ENCODE measurements at regions not wholly inside any gene's neighbourhood (a gene's known extent, or its start where the extent isn't known, plus 50 kb on each side); places are given as distances from the start of the nearest gene placed in this dataset.

DNA sequence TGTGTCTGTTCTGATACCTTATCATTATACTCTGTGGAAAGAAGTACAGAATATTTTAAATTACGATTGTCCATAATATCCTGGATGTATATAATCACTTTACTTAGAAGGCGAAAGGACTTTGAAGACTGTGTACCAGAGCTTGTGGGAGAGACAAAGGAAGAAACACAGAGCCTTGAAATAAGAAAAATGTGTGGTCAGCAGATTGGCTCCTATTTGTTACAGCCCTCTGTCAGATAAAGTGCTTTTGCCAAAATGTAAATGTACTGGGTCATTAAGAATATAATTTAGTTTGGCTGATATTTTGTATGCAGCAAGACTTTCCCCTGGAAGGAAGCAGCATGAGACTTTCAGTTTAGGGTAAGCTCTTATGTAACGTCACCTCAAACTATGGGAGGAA is 443.1 kb downstream of the CCDC85A start:
- DNase-seq: no peak

DNA sequence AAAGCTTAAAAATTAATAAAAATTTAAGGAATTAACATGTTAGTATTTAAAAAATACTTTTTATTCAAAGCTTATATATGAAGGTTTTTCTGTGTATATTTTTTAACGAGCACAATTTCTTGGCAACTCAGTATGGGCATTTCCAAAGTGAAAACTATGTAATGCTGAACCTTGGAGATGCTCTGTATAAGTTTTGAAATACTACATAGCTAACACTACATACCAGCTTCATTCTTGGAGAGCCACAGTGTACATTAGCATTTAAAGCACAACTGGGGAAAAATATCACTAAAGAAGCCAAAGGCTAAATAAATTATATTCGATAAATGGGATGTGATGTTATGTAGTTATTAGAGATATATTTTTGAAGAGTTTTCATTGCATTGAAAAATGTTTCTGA is 446.5 kb downstream of the CCDC85A start:
- no peak for DNase-seq

GRCh38 chr2:56647997-56648396 is 464.2 kb downstream of the CCDC85A start:
- no peak for DNase-seq

DNA sequence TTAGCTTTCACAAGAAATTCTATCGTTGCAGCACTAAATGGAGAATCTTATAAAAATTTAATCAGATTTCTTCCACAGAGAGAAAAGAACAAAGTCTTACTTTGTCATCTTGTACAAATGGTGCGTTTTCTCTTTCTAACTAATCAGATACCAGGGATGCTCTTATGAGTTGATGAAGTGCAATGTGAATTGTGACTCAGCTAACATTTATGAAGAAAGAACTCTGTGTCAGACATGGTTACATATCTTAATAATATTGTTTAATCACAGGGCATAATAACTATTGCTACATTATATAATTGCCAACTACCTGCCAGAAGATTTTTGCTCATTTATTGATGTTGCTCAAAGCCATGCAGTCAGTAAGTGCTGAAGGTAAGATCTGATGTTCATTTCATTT is 465.0 kb downstream of the CCDC85A start:
- no peak for DNase-seq

DNA sequence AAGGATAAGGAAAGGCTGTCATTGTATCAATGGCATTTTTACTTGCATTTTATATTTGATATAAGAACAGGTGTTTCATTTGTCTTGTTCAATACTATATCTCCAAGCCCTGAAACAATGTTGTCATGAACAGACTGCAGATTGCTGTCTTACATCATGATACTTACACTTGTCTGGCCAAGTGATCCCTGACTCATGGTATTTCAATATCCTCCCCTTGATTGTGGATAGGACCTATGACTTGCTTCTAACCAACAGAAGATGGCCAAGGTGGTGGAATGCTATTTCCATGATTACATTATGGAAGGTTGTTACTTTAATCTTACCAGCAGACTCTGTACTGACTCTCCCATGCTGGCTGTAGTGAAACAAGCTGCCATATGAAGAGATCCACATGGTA is 471.1 kb downstream of the CCDC85A start:
- no peak for DNase-seq

- DNase-seq: no peak
These were observed 473.0 kb downstream of the CCDC85A start for GRCh38 chr2:56656826-56657225.

DNA sequence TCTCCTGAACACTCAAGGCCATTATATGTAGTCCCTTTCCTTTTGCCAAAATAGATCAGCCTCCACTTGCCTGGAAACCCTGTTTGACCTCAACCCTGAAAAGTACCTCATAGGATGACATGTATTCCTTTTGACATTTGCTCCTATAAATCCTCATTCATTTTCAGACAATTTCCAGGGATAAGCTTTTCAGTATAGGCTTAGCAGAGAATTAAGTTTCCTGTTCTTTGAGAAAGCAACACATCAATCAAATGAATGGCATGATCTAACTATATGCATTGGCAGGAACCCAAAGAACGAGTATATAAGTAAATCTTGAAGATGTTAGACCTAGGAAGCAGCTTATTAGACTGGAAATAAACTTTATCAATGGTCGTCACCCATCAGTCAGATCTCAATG is 483.0 kb downstream of the CCDC85A start:
- no peak for DNase-seq

GRCh38 chr2:56671973-56672569 is 488.3 kb downstream of the CCDC85A start:
- DNase-seq: no peak

DNA sequence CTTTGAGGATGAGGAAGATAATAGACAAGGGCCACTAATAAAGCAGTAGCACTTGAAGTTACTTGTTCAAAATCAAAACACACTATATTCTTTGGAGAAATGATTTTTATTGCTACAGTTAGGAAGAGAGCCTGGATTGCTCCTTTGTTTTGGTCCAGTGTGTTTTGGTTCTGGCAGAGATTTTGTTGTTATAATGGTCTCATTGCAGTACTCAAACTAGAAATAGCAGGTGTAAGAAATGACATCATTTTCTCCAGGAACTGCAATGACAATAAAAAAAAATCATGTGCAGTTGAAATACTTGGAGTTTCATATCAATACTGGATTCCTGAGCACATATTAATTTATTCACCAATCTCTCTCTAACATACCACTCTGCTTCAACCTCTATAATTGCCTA is 490.3 kb downstream of the CCDC85A start:
- DNase-seq: no peak

GRCh38 chr2:56676966-56677365 is 493.2 kb downstream of the CCDC85A start:
- DNase-seq: no peak

- DNase-seq: no peak
These were observed 497.3 kb downstream of the CCDC85A start for GRCh38 chr2:56680971-56681631.

- no peak for DNase-seq
These were observed 498.0 kb downstream of the CCDC85A start for GRCh38 chr2:56681659-56682396.

DNA sequence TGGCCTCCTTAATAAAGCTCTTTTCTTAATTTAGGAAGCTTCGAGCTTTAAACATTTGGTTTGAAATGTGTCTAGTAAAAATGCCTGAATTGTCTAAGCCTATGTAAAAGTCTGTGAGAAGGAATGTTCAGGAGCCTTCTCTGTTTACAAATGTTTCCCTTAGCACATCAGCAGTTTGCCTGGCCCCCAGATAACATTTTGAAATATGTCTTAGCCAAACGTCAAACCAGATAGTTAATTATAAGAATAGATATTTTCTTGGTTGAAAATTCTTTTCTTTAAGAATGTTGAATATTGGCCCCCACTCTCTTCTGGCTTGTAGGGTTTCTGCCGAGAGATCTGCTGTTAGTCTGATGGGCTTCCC is 498.6 kb downstream of the CCDC85A start:
- DNase-seq: no peak

DNA sequence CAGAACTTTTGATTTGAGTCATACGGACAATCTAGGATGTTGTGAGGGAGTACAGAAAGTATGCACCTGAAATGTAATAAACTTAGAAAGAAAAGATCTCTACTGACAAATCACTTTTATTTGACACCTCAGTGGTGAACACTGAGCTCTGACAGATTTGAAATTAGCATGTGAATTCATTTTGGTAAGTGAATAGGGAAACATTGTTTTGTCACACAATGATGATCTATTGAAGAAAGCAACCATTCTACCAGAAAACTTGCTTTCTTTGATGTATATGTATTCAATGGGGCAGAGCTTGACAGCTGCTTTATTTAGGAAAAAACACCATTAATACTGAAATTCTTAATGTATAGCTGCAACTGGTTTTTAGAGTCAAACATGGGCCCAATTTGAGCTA is 500.5 kb downstream of the CCDC85A start:
- no peak for DNase-seq

- DNase-seq: no peak
These were observed 501.4 kb downstream of the CCDC85A start for GRCh38 chr2:56685205-56685604.

DNA sequence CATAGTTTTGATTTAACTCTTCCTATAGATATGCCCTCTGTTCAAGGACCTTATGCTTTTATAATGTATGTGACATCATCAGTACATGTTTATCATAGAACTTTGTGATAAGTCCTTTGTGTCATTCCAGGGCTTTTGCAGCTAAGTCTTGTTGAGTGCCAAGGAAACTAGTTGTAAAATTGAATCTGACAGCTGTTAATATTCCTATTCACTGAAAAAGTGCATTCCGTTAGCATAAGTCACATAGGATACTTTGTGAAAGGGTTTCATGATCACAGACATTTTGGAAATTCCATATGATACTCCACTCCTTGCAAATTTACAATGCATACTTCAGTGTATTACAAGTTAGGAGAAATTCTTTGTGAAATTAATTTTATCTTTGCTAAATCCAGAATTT is 503.4 kb downstream of the CCDC85A start:
- peak; percentile 13 for DNase-seq

DNA sequence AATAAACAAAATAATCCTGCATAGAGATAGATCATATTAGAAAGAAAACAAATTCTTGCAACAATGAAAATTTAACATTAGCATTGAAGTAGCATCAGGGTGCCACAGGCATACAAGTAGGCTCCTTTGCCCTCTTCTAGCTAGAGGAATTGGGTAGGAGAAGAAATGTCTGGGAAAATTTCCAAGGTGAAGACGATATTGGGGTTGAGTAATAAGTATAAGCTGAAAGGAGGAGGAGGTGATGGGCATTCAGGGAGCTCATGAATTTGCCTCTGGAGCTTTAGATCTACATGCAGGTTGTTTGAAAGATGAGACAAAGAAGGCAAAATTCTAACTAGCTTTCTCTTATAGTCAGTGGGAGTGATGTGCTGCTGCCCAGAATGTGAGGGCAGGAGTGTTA is 504.9 kb downstream of the CCDC85A start:
- DNase-seq: no peak

DNA sequence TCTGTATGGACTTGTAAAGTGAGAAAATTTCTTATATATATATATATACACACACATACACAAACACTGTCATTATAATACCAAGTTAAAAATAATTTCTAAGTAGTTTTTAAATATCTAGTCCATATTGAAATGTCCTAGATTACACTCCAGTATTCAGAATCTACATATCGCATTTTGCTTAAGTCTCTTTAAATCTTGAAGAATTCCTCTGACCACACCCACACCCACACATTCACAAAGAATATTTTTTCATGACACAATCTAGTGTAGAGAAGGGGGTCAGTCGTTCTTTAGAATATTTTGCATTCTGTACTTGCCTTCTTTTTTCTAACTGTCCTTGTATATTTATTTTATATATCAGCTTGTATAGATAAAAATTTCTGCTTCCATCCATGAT is 509.7 kb downstream of the CCDC85A start:
- DNase-seq: no peak

DNA sequence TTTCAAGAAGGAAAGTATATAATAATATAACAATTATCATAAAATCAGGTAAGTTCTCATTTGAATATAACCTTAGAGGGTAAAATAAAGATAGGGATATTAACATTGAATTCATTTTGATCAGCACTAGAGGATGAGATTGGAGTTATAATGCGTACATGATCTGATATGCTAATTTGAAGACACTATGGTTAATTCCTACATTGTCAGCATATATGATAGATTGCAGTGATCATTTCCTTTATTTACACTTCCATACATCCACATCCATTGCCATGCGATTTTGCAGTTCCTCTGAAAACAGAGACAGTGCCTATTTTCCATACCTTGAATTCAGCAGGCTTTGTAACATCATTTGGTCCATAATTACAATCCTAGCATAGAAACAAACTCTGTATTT is 519.2 kb downstream of the CCDC85A start:
- no peak for DNase-seq

DNA sequence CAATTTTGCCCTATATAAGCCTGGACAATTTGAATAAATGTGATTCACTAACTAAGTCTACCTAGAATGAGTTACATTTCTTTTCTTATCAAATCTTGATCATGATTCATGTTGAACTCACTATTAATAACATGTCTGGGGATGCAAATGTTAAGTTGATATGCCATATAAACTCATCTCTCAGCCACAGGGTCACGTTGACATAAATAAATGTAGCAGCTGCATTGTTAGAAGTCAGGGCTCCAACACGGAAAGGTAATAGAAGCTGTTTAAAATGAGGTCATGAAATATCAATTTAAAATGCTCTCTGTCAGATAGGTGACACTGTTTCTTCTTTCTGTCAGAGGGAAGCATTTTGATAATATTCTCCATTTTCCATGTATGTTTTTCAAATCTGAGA is 521.9 kb downstream of the CCDC85A start:
- no peak for DNase-seq

DNA sequence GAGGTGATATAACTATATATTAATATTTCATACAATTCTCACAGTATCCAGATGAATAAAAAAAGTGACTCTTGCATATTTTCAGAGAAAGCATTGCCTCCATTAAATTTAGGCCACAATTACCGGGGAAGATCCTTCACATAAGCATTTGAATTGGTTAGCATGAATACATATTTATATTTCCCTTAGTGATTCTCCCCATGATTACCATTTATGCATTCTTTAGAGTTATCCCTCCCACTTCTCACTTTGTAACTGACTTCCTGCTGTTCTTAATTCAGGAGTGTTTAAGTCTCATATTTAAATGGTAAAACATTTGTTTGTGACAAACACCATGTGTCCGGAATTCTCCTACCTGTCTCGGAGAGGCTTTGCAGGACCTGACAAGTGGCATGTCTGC is 523.4 kb downstream of the CCDC85A start:
- DNase-seq: no peak

DNA sequence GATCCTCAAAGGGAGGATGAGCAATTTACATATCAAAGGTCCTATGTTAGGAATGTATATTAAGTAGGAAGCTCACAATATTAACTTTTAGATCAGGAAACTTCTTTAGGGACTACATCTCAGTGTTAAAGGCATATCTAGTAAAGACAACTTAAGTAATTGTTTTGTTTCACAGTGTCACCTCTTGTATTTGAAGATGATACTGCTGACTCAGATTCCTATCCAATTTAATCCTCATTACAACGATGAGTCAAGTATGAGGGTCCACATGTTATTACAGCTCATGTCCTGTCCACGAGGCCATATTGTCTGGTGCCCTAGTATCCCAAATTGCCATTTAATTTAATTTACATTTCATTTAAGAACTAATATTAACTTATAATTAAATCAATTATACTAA is 523.9 kb downstream of the CCDC85A start:
- no peak for DNase-seq

DNA sequence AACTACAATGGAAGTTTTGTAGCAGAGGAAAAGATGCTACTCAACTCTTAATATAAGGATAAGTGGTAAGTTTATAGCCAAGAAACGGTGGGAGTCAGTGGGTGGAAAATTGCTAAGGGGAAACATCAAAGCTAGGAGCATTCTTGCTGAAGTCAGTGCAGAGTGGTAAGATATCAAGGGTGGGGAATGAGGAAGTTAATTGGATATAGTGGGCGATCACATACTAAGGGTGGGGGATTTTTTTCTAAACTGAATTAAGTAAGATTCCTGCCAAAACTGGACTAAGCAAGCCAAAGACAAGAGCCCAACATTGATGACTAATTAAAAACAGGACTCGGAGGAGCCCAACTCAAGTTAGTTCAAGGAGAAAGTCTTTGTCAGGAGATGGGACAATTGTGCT is 525.4 kb downstream of the CCDC85A start:
- DNase-seq: no peak

DNA sequence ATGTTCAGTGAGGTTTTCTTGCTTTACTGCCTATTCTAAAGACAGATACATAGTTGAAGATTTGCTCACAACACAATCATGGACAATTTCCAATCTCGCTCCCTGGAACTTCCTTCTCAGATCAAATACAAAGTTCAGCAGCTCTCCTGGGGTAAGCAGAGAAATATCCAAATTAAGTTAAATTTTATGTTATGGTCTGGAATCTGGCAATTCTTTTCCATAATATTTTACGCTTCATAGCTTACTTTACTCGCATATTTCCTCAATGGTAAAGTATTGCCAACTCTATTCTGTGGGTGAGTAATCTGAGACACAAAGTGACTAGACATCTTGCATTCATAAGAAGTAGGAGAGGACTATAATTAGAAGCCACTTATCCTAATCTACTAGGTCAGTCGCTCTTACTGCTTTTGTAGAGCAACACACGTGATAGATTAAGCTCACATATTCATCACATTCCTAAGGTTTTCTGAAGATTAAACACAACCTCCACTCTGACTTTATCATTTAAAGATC is 529.4 kb downstream of the CCDC85A start:
- peak; percentile 48 for DNase-seq
